GM12878 (cell line): ENCODE measurements at regions not wholly inside any gene's neighbourhood (a gene's known extent, or its start where the extent isn't known, plus 50 kb on each side); places are given as distances from the start of the nearest gene placed in this dataset.

Experiments used
- ATAC-seq: fragments of 200-7000 bp; cut with Tn5 transposase; 3 replicates; pipeline ENCODE4 v1.9.1; 2020; ENCODE audit warnings: mild to moderate bottlenecking, moderate library complexity
- BruUV-seq: library from RNA; stranded (reverse); fragments of 400-500 nt; replicated peaks from 2 replicates; lab custom pipeline; 2021; lab: Mats Ljungman, UMichigan
- CTCF ChIA-PET: fragments of 300-600 bp; sonication (Branson Sonifier 250); formaldehyde crosslinking; extraction: SDS; loops from one replicate; lab custom pipeline; 2021; ENCODE audit warnings: inconsistent platforms; lab: Yijun Ruan, JAX
- POLR2A ChIA-PET: fragments of 350-600 bp; formaldehyde crosslinking; extraction: SDS; loops from one replicate; lab custom pipeline; 2021; ENCODE audit warnings: inconsistent platforms; lab: Charles Lee
- RAD21 ChIA-PET: fragments of 300-600 bp; sonication (Branson Sonifier 250); formaldehyde crosslinking; loops from one replicate; lab custom pipeline; 2023; ENCODE audit warnings: antibody characterized with exemption; ENCODE audit not compliant: unreplicated experiment; lab: Charles Lee
- SMC1A ChIA-PET: fragments of 300-600 bp; sonication (Branson Sonifier 250); formaldehyde crosslinking; loops from one replicate; lab custom pipeline; 2023; ENCODE audit not compliant: unreplicated experiment, uncharacterized antibody; lab: Charles Lee
- DNase-seq: peaks from one replicate; pipeline ENCODE4 v3.0.0-alpha.2; 2011; ENCODE audit warnings: low read depth, low spot score
- FAIRE-seq: peaks from 3 replicates; lab custom pipeline; 2011; peaks lifted over from hg19 to GRCh38; lab: Jason Lieb, UNC
- H2AFZ ChIP-seq: 2 replicates; pipeline ENCODE4 v1.6.0; 2011; ENCODE audit warnings: low read depth, low read length, control low read depth; ENCODE audit not compliant: control insufficient read depth
- H3K27ac ChIP-seq: 2 replicates; pipeline ENCODE4 v1.5.1; 2011; ENCODE audit warnings: control low read depth; ENCODE audit not compliant: control insufficient read depth, insufficient read depth
- H3K27me3 ChIP-seq, 2 experiments: replicated peaks in 1 of 2; 2 replicates each; pipeline versions ENCODE4 v1.6.0 to v1.6.1; 2011; ENCODE audit warnings: low read length in 1 of 2; ENCODE audit not compliant: control insufficient read depth in 2 of 2, insufficient read depth in 2 of 2
- H3K36me3 ChIP-seq, 2 experiments: 2 replicates each; pipeline ENCODE4 v1.5.1; 2011; ENCODE audit warnings: low read length in 1 of 2; ENCODE audit not compliant: control insufficient read depth in 2 of 2, insufficient read depth in 2 of 2
- H3K4me1 ChIP-seq: 2 replicates; pipeline ENCODE4 v1.6.1; 2011; ENCODE audit warnings: mild to moderate bottlenecking, low read length, moderate library complexity, mixed read lengths; ENCODE audit not compliant: control insufficient read depth, insufficient read depth
- H3K4me2 ChIP-seq: 2 replicates; pipeline ENCODE4 v1.6.0; 2011; ENCODE audit warnings: control low read depth; ENCODE audit not compliant: control insufficient read depth, insufficient read depth
- H3K4me3 ChIP-seq: fragments of 200-600 bp; sonication (generic); 2 replicates; pipeline ENCODE4 v1.5.1; 2016
- H3K79me2 ChIP-seq: 2 replicates; pipeline ENCODE4 v1.6.0; 2011; ENCODE audit warnings: low read length; ENCODE audit not compliant: control insufficient read depth, insufficient read depth
- H3K9ac ChIP-seq: 2 replicates; pipeline ENCODE4 v1.8.0; 2011; ENCODE audit warnings: low read length, control low read depth, mixed read lengths; ENCODE audit not compliant: control insufficient read depth, insufficient read depth
- H3K9me3 ChIP-seq: replicated peaks from 3 replicates; pipeline ENCODE4 v1.5.1; 2011; ENCODE audit warnings: mild to moderate bottlenecking, low read length; ENCODE audit not compliant: control insufficient read depth, insufficient read depth
- H4K20me1 ChIP-seq: 2 replicates; pipeline ENCODE4 v1.6.0; 2011; ENCODE audit not compliant: control insufficient read depth, insufficient read depth
- ATF7 ChIP-seq: fragments of 450-650 bp; IDR thresholded peaks from 2 replicates; pipeline ENCODE4 v1.6.1; 2016; ENCODE audit warnings: low read depth, mild to moderate bottlenecking
- CTCF ChIP-seq, 3 experiments: IDR thresholded peaks in 2 of 3; conservative IDR thresholded peaks in 1 of 3; 2 replicates each; pipeline ENCODE4 v1.5.1; 2011; ENCODE audit warnings: low read depth in 3 of 3, low read length in 3 of 3, mild to moderate bottlenecking in 3 of 3, control low read depth in 2 of 3, moderate library complexity in 2 of 3, inconsistent platforms in 1 of 3, mixed read lengths in 1 of 3; ENCODE audit not compliant: control insufficient read depth in 2 of 3, insufficient read depth in 1 of 3; ENCODE audit errors: extremely low read depth in 1 of 3
- GABPA ChIP-seq: IDR thresholded peaks from 2 replicates; pipeline ENCODE4 v1.6.1; 2014; ENCODE audit warnings: antibody characterized with exemption, low read depth, mild to moderate bottlenecking, inconsistent platforms
- LARP7 ChIP-seq: fragments of 450-650 bp; IDR thresholded peaks from 2 replicates; pipeline ENCODE4 v1.6.1; 2017; ENCODE audit warnings: mild to moderate bottlenecking
- NRF1 ChIP-seq: conservative IDR thresholded peaks from 2 replicates; pipeline ENCODE4 v1.6.1; 2011; ENCODE audit warnings: mild to moderate bottlenecking, low read depth, low read length, improper control_type of control experiment
- PBX3 ChIP-seq: IDR thresholded peaks from 2 replicates; pipeline ENCODE4 v1.6.1; 2011; ENCODE audit warnings: mild to moderate bottlenecking, low read depth, low read length, moderate library complexity; ENCODE audit not compliant: insufficient replicate concordance
- POLR2AphosphoS5 ChIP-seq: IDR thresholded peaks from 2 replicates; pipeline ENCODE4 v1.6.1; 2011; ENCODE audit warnings: mild to moderate bottlenecking, low read length, inconsistent platforms
- POU2F2 ChIP-seq: IDR thresholded peaks from 3 replicates; pipeline ENCODE4 v1.6.1; 2011; ENCODE audit warnings: low read depth, mild to moderate bottlenecking, low read length, borderline replicate concordance
- SIX5 ChIP-seq: IDR thresholded peaks from 2 replicates; pipeline ENCODE4 v1.6.1; 2011; ENCODE audit warnings: mild to moderate bottlenecking, low read depth, low read length, moderate library complexity; ENCODE audit not compliant: severe bottlenecking
- SKIL ChIP-seq: fragments of 450-650 bp; IDR thresholded peaks from 2 replicates; pipeline ENCODE4 v1.6.1; 2017; ENCODE audit warnings: mild to moderate bottlenecking, low read depth, inconsistent platforms; ENCODE audit not compliant: poor library complexity, severe bottlenecking
- STAT1 ChIP-seq: fragments of 450-650 bp; conservative IDR thresholded peaks from 2 replicates; pipeline ENCODE4 v1.6.1; 2014; ENCODE audit warnings: antibody characterized with exemption, mild to moderate bottlenecking
- TCF7 ChIP-seq: IDR thresholded peaks from 2 replicates; pipeline ENCODE4 v1.6.1; 2014; ENCODE audit warnings: antibody characterized with exemption, borderline replicate concordance
- USF2 ChIP-seq: IDR thresholded peaks from 2 replicates; pipeline ENCODE4 v1.6.1; 2011; ENCODE audit warnings: low read depth, low read length, improper control_type of control experiment, borderline replicate concordance
- ZSCAN29 ChIP-seq: fragments of 450-650 bp; IDR thresholded peaks from 2 replicates; pipeline ENCODE4 v1.6.1; 2017; ENCODE audit warnings: mild to moderate bottlenecking, moderate library complexity
- WGBS: methylation state at CpG from one replicate; pipeline ENCODE4 v1.1.6; 2016; ENCODE audit warnings: low lambda C conversion rate; ENCODE audit not compliant: insufficient replicate concordance, insufficient coverage; ENCODE audit errors: missing lambda C conversion rate; 5-methylcytosine and 5-hydroxymethylcytosine counted together
- in situ Hi-C: fragments of 300-500 bp; cut with MboI; formaldehyde crosslinking; loops from 9 replicates; pipeline ENCODE4 v1.14.3; 2018; ENCODE audit warnings: mixed read lengths
- intact Hi-C: fragments of 100-400 bp; cut with micrococcal nuclease; formaldehyde crosslinking; loops from one replicate; pipeline ENCODE4 v1.14.2; 2022; ENCODE audit not compliant: unreplicated experiment

GRCh38 chr2:10220045-10220901 lies 82.4 kb upstream of the HPCAL1 start:
- BruUV-seq = no TSS peak
- DNase-seq = no peak
- 59% methylated on average over 25 of the region's 26 CpGs for WGBS
- no peaks in the 10 kb centered on the region for H3K79me2 ChIP-seq
- no peak for FAIRE-seq
- SMC1A ChIA-PET = interaction anchor here (0.7 kb wide), 1 partner anchor 50 kb away, joined by 3 read pairs; no protein-coding TSS in a partner anchor
- no peak overlapping the region for H3K4me2 ChIP-seq
- RAD21 ChIA-PET = no interaction called here
- POLR2A ChIA-PET = no interaction called here
- no peaks in the 10 kb centered on the region for H3K36me3 ChIP-seq
- no peak overlapping the region for H3K4me3 ChIP-seq
- no peaks in the 10 kb centered on the region for H3K4me1 ChIP-seq
- intact Hi-C loops (no loop called here), in situ Hi-C loops (no loop called here)
- H3K9ac ChIP-seq = no peak overlapping the region
- no peaks in the 10 kb centered on the region for H3K9me3 ChIP-seq
- H3K27ac ChIP-seq = no peak overlapping the region
- no peak for ATAC-seq
- H4K20me1 ChIP-seq = no peaks in the 10 kb centered on the region
- CTCF ChIA-PET = interaction anchor here (1.3 kb wide), 1 partner anchor 215 kb away, joined by 3 read pairs; no protein-coding TSS in a partner anchor
- H2AFZ ChIP-seq = no peak overlapping the region
- no peaks in the 10 kb centered on the region for H3K27me3 ChIP-seq
- TF ChIP-seq PBX3 (no peak), ZSCAN29 (no peak), STAT1 (no peak), NRF1 (no peak), USF2 (no peak), POLR2AphosphoS5 (no peak), TCF7 (no peak), LARP7 (no peak), GABPA (no peak), SIX5 (no peak), SKIL (no peak), CTCF (IDR thresholded peaks at IDR 0.05 in 2 of 3, conservative IDR thresholded peaks at IDR 0.05 in 1 of 3; ENCODE audit: control insufficient read depth in 2 of 3, extremely low read depth in 1 of 3, insufficient read depth in 1 of 3, low read depth in 3 of 3, low read length in 3 of 3) (no peak), ATF7 (no peak), POU2F2 (no peak)
